PC-9 (cell line): ENCODE measurements at regions not wholly inside any gene's neighbourhood (a gene's known extent, or its start where the extent isn't known, plus 50 kb on each side); places are given as distances from the start of the nearest gene placed in this dataset.

Experiments used
- BruUV-seq: library from RNA; stranded (reverse); fragments of 400-500 nt; replicated peaks from 2 replicates; lab custom pipeline; 2021; lab: Mats Ljungman, UMichigan
- CTCF ChIA-PET: fragments of 300-600 bp; sonication (Branson Sonifier 250); formaldehyde crosslinking; loops from one replicate; lab custom pipeline; 2022; ENCODE audit warnings: antibody characterized with exemption; lab: Charles Lee
- POLR2A ChIA-PET: fragments of 300-600 bp; sonication (Branson Sonifier 250); formaldehyde crosslinking; loops from one replicate; lab custom pipeline; 2022; ENCODE audit warnings: antibody characterized with exemption; ENCODE audit not compliant: unreplicated experiment; lab: Charles Lee
- DNase-seq, 2 experiments: peaks; one replicate each; pipeline versions ENCODE4 v3.0.0 to v3.0.0-alpha.2; 2015 to 2022; ENCODE audit warnings: mixed read lengths in 1 of 2
- H2AFZ ChIP-seq: fragments of 200-600 bp; sonication (generic); 2 replicates; pipeline ENCODE4 v1.8.1; 2017; ENCODE audit warnings: antibody characterized with exemption
- H3F3A ChIP-seq: fragments of 200-600 bp; sonication (generic); 2 replicates; pipeline ENCODE4 v1.8.1; 2017; ENCODE audit warnings: antibody characterized with exemption, mild to moderate bottlenecking, low read depth; ENCODE audit not compliant: insufficient read depth
- H3K27ac ChIP-seq: fragments of 200-600 bp; sonication (generic); 2 replicates; pipeline ENCODE4 v1.6.1; 2016; ENCODE audit warnings: mixed run types
- H3K27me3 ChIP-seq: fragments of 200-600 bp; sonication (generic); 2 replicates; pipeline ENCODE4 v1.6.1; 2016; ENCODE audit warnings: low read depth, mixed run types; ENCODE audit not compliant: insufficient read depth
- H3K36me3 ChIP-seq: fragments of 200-600 bp; sonication (generic); 2 replicates; pipeline ENCODE4 v1.6.1; 2016; ENCODE audit warnings: low read depth, mixed run types
- H3K4me1 ChIP-seq: fragments of 200-600 bp; sonication (generic); replicated peaks from 2 replicates; pipeline ENCODE4 v1.6.1; 2016; ENCODE audit warnings: mixed run types; ENCODE audit not compliant: insufficient read depth
- H3K4me2 ChIP-seq: fragments of 200-600 bp; sonication (generic); 2 replicates; pipeline ENCODE4 v1.6.1; 2017; ENCODE audit warnings: mixed run types
- H3K4me3 ChIP-seq: fragments of 200-600 bp; sonication (generic); 2 replicates; pipeline ENCODE4 v1.6.1; 2016; ENCODE audit warnings: mixed run types
- H3K79me2 ChIP-seq: fragments of 200-600 bp; sonication (generic); 2 replicates; pipeline ENCODE4 v1.6.1; 2017; ENCODE audit warnings: low read depth, mixed run types
- H3K9me2 ChIP-seq: fragments of 200-600 bp; sonication (generic); 2 replicates; pipeline ENCODE4 v1.8.1; 2017; ENCODE audit warnings: mild to moderate bottlenecking; ENCODE audit not compliant: insufficient read depth
- H3K9me3 ChIP-seq: fragments of 200-600 bp; sonication (generic); 2 replicates; pipeline ENCODE4 v1.8.1; 2016; ENCODE audit warnings: low read depth; ENCODE audit not compliant: insufficient read depth
- H4K20me1 ChIP-seq: fragments of 200-600 bp; sonication (generic); 2 replicates; pipeline ENCODE4 v1.8.1; 2017; ENCODE audit not compliant: insufficient read depth
- EZH2 ChIP-seq: fragments of 200-600 bp; sonication (generic); IDR thresholded peaks from 2 replicates; pipeline ENCODE4 v1.8.0; 2017; ENCODE audit warnings: antibody characterized with exemption, low read depth
- intact Hi-C: fragments of 100-400 bp; cut with micrococcal nuclease; formaldehyde crosslinking; loops from one replicate; pipeline ENCODE4 v1.10.0; 2022; ENCODE audit not compliant: unreplicated experiment
- TF ChIP-seq, protein P1 (sequence below): fragments of 200-600 bp; sonication (generic); conservative IDR thresholded peaks from 2 replicates; pipeline ENCODE4 v1.6.1; 2017; ENCODE audit warnings: mixed run types, antibody characterized with exemption, mild to moderate bottlenecking, moderate library complexity

DNA sequence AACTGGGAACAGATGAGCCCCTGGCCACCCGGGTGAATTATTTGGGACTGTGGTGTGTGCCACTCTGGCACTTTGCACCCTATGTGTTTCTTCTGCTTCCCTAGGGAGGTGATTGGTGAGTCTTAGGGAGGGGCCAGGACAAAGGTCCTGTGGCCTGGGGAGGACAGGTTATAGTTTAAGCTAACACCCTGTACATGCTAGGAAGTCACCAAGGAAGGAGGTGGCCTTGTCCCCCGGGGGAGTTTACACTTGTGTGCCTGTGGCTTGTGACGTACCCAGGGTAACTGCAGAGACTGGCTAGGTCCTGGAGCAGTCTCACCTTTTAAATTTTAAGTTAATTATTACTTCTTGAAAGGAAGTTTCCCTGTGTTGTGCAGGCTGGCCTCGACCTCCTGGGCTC, 196.2 kb downstream of the BAMBI start:
- no peaks in the 10 kb centered on the region for H3K9me2 ChIP-seq
- H3K4me2 ChIP-seq, result no peak overlapping the region
- no peaks in the 10 kb centered on the region for H3K79me2 ChIP-seq
- no peaks in the 10 kb centered on the region for H3F3A ChIP-seq
- no peaks in the 10 kb centered on the region for H3K4me1 ChIP-seq
- H3K27me3 ChIP-seq, result no peaks in the 10 kb centered on the region
- no peak overlapping the region for H3K27ac ChIP-seq
- H4K20me1 ChIP-seq, result no peaks in the 10 kb centered on the region
- no peaks in the 10 kb centered on the region for H3K9me3 ChIP-seq
- no peaks in the 10 kb centered on the region for H3K36me3 ChIP-seq
- intact Hi-C loops, result no loop called here
- TF ChIP-seq, protein P1, sequence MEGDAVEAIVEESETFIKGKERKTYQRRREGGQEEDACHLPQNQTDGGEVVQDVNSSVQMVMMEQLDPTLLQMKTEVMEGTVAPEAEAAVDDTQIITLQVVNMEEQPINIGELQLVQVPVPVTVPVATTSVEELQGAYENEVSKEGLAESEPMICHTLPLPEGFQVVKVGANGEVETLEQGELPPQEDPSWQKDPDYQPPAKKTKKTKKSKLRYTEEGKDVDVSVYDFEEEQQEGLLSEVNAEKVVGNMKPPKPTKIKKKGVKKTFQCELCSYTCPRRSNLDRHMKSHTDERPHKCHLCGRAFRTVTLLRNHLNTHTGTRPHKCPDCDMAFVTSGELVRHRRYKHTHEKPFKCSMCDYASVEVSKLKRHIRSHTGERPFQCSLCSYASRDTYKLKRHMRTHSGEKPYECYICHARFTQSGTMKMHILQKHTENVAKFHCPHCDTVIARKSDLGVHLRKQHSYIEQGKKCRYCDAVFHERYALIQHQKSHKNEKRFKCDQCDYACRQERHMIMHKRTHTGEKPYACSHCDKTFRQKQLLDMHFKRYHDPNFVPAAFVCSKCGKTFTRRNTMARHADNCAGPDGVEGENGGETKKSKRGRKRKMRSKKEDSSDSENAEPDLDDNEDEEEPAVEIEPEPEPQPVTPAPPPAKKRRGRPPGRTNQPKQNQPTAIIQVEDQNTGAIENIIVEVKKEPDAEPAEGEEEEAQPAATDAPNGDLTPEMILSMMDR, result no peak
- TF ChIP-seq EZH2, result no peak
- no peak for DNase-seq
- BruUV-seq, result no TSS peak
- H3K4me3 ChIP-seq, result no peak overlapping the region
- CTCF ChIA-PET, result no interaction called here
- POLR2A ChIA-PET, result no interaction called here
- no peak overlapping the region for H2AFZ ChIP-seq

DNA sequence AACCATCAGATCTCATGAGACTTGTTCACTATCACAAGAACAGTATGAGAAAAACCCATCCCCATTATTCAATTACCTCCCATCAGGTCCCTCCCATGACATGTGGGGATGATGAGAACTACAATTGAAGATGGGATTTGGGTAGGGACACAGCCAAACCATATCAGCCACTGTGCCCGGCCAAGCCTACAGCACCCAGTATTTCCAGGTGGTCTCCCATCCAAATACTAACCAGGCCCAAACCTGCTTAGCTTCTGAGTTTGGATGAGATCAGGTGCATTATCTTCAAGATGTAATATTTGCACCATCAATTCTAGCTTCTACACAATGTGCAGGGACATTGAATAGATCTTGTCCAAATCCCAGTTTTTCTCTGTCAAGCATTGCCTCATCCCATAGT, 196.9 kb downstream of the BAMBI start:
- Histone ChIP-seq H3K27me3 (no peaks in the 10 kb centered on the region), H3K4me2 (no peak overlapping the region), H3K9me2 (no peaks in the 10 kb centered on the region), H4K20me1 (no peaks in the 10 kb centered on the region), H3F3A (no peaks in the 10 kb centered on the region), H2AFZ (no peak overlapping the region), H3K4me3 (no peak overlapping the region), H3K4me1 (no peaks in the 10 kb centered on the region), H3K36me3 (no peaks in the 10 kb centered on the region), H3K9me3 (no peaks in the 10 kb centered on the region), H3K79me2 (no peaks in the 10 kb centered on the region), H3K27ac (no peak overlapping the region)
- ChIA-PET CTCF (no interaction called here), POLR2A (no interaction called here)
- TF ChIP-seq, protein P1, result no peak
- no peak for TF ChIP-seq EZH2
- no TSS peak for BruUV-seq
- intact Hi-C loops, result no loop called here
- no peak for DNase-seq

DNA sequence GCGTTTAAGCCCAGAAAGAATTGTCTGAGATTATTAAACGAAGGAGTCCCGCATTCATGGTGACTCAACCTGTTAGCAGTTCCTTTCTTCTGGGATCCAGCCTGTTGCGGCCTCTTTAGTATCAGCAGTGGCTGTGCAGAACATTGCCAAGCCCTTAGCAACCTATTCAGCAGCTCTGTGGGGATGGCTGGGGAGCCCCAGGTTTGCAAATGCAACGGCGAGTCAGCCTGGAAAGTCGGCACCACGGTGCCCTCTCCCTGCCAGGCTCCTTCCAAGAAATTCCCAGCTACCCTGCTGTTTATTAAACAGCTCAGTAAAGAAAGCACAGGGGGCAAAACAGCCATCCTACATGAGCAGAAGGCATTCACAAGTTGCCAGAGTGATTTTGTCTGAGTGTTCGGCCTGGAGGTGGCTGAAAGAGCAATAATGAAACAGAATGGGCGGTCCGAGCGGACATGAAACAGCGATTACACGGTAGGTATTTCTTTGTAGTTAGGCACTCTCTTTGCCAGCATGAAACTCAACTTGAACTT, 198.3 kb downstream of the BAMBI start:
- CTCF ChIA-PET, result interaction anchor here (1.2 kb wide), 1 partner anchor 268 kb away, joined by 3 read pairs; no protein-coding TSS in a partner anchor
- H3K4me3 ChIP-seq, result no peak overlapping the region
- no peak overlapping the region for H3K27ac ChIP-seq
- H3F3A ChIP-seq, result no peaks in the 10 kb centered on the region
- TF ChIP-seq EZH2, result no peak
- TF ChIP-seq, protein P1, result no peak
- no peak overlapping the region for H2AFZ ChIP-seq
- H3K36me3 ChIP-seq, result no peaks in the 10 kb centered on the region
- no peaks in the 10 kb centered on the region for H3K9me3 ChIP-seq
- H3K4me2 ChIP-seq, result no peak overlapping the region
- no peaks in the 10 kb centered on the region for H4K20me1 ChIP-seq
- no peaks in the 10 kb centered on the region for H3K27me3 ChIP-seq
- intact Hi-C loops, result no loop called here
- H3K9me2 ChIP-seq, result no peaks in the 10 kb centered on the region
- BruUV-seq, result no TSS peak
- no peaks in the 10 kb centered on the region for H3K4me1 ChIP-seq
- POLR2A ChIA-PET, result no interaction called here
- H3K79me2 ChIP-seq, result no peaks in the 10 kb centered on the region
- DNase-seq, result no peak
